ENCODE measurements at regions not wholly inside any gene's neighbourhood (a gene's known extent, or its start where the extent isn't known, plus 50 kb on each side); places are given as distances from the start of the nearest gene placed in this dataset.

DNA sequence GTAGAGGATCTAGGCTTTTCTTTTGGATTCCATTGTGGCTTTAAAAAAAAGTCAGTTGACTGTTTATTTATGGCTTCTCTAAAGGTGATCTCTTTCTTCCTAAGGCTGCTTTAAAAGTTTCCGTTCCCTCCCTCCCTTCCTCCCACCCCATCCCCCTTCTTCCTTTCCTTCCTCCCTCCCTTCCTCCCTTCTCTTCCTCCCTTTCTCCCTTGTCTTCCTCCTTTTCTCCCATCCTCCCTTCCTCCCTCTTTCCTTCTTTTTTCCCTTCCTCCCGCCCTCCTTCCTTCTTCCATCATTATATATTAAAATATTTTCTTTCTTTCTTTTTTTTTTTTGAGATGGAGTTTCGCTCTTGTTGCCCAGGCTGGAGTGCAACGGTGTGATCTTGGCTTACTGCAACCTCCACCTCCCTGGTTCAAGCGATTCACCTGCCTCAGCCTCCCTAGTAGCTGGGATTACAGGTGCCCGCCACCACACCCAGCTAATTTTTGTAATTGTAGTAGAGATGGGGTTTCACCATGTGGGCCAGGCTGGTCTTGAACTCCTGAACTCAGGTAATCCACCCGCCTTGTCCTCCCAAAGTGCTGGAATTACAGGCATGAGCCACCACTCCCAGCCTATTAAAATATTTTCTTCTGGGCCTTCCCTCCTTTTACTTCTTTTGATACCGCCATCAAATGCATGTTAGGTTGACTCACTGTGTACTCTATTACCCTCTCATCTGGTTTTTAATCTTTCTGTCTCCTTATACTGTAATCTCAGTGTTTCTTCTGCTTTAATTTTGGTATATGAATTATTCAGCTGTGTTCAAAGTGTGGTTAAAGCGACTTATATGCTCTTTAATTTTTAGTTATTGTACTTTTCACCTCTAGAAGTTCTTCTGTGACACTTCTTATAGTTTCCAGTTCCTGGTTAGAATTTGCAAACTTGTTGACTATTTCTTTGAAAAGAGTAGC lies 59.2 kb upstream of the ATP5PO start:
- TF ChIP-seq EZH2 (IDR thresholded peaks at IDR 0.05; ENCODE audit: insufficient read depth, poor library complexity, severe bottlenecking) (no peak), EZH2phosphoT487 (IDR thresholded peaks at IDR 0.05; ENCODE audit: insufficient read depth, low read depth) (no peak)

Data from GM23248 (cell line).